ENCODE measurements at regions not wholly inside any gene's neighbourhood (a gene's known extent, or its start where the extent isn't known, plus 50 kb on each side); places are given as distances from the start of the nearest gene placed in this dataset.

GRCh38 chr11:11075515-11076171, 217.8 kb upstream of the ZBED5 start:
- TF ChIP-seq CTCF (conservative IDR thresholded peaks at IDR 0.05; ENCODE audit: low read depth, low read length) (peak; percentile 29; the same call in 1 of the 2 replicates), EZH2 (IDR thresholded peaks at IDR 0.05; ENCODE audit: borderline replicate concordance, low read depth, low read length, poor library complexity, severe bottlenecking) (no peak)

Data from A673 (cell line).